BE2C (cell line): ENCODE measurements at regions not wholly inside any gene's neighbourhood (a gene's known extent, or its start where the extent isn't known, plus 50 kb on each side); places are given as distances from the start of the nearest gene placed in this dataset.

Experiments used
- DNase-seq: peaks from one replicate; pipeline ENCODE4 v3.0.0-alpha.2; 2020
- H3K27me3 ChIP-seq: fragments of 250-450 bp; sonication (Bioruptor Pico); 2 replicates; pipeline ENCODE4 v1.5.1; 2020; ENCODE audit warnings: mild to moderate bottlenecking
- H3K36me3 ChIP-seq: fragments of 250-450 bp; sonication (Bioruptor Pico); 2 replicates; pipeline ENCODE4 v1.5.1; 2020; ENCODE audit warnings: mild to moderate bottlenecking
- H3K4me1 ChIP-seq: fragments of 250-450 bp; sonication (Bioruptor Pico); 2 replicates; pipeline ENCODE4 v1.5.1; 2020
- H3K4me3 ChIP-seq: 2 replicates; pipeline ENCODE4 v1.5.1; 2011; ENCODE audit warnings: low read depth, low read length
- H3K9me3 ChIP-seq: fragments of 250-450 bp; sonication (Bioruptor Pico); 2 replicates; pipeline ENCODE4 v1.5.1; 2020
- CTCF ChIP-seq: IDR thresholded peaks from 2 replicates; pipeline ENCODE4 v1.5.1; 2012; ENCODE audit warnings: mild to moderate bottlenecking, low read depth, low read length

GRCh38 chr5:38634568-38635369 lies 78.3 kb upstream of the LIFR start:
- H3K4me3 ChIP-seq: no peak overlapping the region
- TF ChIP-seq CTCF: no peak
- no peaks in the 10 kb centered on the region for H3K9me3 ChIP-seq
- no peaks in the 10 kb centered on the region for H3K27me3 ChIP-seq
- H3K4me1 ChIP-seq: no peaks in the 10 kb centered on the region
- DNase-seq: no peak
- H3K36me3 ChIP-seq: no peaks in the 10 kb centered on the region

- no peak for TF ChIP-seq CTCF
- no peak overlapping the region for H3K4me3 ChIP-seq
- no peaks in the 10 kb centered on the region for H3K4me1 ChIP-seq
- H3K9me3 ChIP-seq: no peaks in the 10 kb centered on the region
- no peaks in the 10 kb centered on the region for H3K36me3 ChIP-seq
- no peak for DNase-seq
- no peaks in the 10 kb centered on the region for H3K27me3 ChIP-seq
Measured at GRCh38 chr5:38636626-38637025, 80.2 kb upstream of the LIFR start.

GRCh38 chr5:38638656-38639055 lies 82.2 kb upstream of the LIFR start:
- H3K27me3 ChIP-seq: no peaks in the 10 kb centered on the region
- TF ChIP-seq CTCF: no peak
- no peak overlapping the region for H3K4me3 ChIP-seq
- no peaks in the 10 kb centered on the region for H3K36me3 ChIP-seq
- DNase-seq: no peak
- peaks cover 9% of the 10 kb centered on the region for H3K4me1 ChIP-seq
- no peaks in the 10 kb centered on the region for H3K9me3 ChIP-seq

GRCh38 chr5:38639377-38640358 lies 83.2 kb upstream of the LIFR start:
- H3K9me3 ChIP-seq: no peaks in the 10 kb centered on the region
- H3K36me3 ChIP-seq: no peaks in the 10 kb centered on the region
- H3K4me1 ChIP-seq: peaks cover 9% of the 10 kb centered on the region
- no peak for DNase-seq
- no peak for TF ChIP-seq CTCF
- H3K27me3 ChIP-seq: no peaks in the 10 kb centered on the region
- no peak overlapping the region for H3K4me3 ChIP-seq

DNA sequence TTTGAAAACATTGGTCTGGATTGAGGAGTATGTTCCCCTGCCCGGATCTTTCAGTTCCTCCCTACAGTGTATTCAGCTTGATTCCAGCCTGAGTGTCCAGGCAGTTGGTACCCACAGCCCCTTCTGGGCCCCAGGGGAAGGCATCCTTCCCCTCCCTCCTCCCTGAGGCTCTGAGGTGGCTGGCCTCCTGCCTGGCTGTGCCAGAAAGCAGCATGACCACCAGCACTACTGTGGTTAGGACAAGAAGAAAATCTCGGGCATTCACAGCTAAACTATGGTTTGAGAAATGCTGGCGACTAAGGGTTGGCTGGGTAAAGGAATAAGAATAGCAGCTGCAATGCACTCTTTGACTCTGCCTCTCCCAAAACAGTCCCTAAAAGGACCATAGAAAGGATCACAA lies 84.6 kb upstream of the LIFR start:
- no peaks in the 10 kb centered on the region for H3K27me3 ChIP-seq
- no peak overlapping the region for H3K4me3 ChIP-seq
- no peaks in the 10 kb centered on the region for H3K9me3 ChIP-seq
- H3K36me3 ChIP-seq: no peaks in the 10 kb centered on the region
- no peak for DNase-seq
- H3K4me1 ChIP-seq: peaks cover 9% of the 10 kb centered on the region
- no peak for TF ChIP-seq CTCF
